ENCODE measurements at regions not wholly inside any gene's neighbourhood (a gene's known extent, or its start where the extent isn't known, plus 50 kb on each side); places are given as distances from the start of the nearest gene placed in this dataset.

GRCh38 chr4:1505511-1506460, 99.5 kb upstream of the NKX1-1 start:
- peak in 1 of 2 donors; percentile 45 for DNase-seq (ENCODE audit: low spot score in 2 of 2)
- Histone ChIP-seq H3K27ac (no peak overlapping the region), H3K27me3 (no peaks in the 10 kb centered on the region), H3K9me3 (no peaks in the 10 kb centered on the region), H3K4me1 (no peaks in the 10 kb centered on the region), H3K36me3 (no peaks in the 10 kb centered on the region), H3K4me3 (no peak overlapping the region)
- TF ChIP-seq, protein P1, sequence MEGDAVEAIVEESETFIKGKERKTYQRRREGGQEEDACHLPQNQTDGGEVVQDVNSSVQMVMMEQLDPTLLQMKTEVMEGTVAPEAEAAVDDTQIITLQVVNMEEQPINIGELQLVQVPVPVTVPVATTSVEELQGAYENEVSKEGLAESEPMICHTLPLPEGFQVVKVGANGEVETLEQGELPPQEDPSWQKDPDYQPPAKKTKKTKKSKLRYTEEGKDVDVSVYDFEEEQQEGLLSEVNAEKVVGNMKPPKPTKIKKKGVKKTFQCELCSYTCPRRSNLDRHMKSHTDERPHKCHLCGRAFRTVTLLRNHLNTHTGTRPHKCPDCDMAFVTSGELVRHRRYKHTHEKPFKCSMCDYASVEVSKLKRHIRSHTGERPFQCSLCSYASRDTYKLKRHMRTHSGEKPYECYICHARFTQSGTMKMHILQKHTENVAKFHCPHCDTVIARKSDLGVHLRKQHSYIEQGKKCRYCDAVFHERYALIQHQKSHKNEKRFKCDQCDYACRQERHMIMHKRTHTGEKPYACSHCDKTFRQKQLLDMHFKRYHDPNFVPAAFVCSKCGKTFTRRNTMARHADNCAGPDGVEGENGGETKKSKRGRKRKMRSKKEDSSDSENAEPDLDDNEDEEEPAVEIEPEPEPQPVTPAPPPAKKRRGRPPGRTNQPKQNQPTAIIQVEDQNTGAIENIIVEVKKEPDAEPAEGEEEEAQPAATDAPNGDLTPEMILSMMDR (IDR thresholded peaks at IDR 0.05) = no peak
- intact Hi-C loops (cut with DNase I) = no loop called here

- Histone ChIP-seq H3K9me3 (no peaks in the 10 kb centered on the region), H3K27me3 (no peaks in the 10 kb centered on the region), H3K4me3 (no peak overlapping the region), H3K36me3 (no peaks in the 10 kb centered on the region), H3K27ac (no peak overlapping the region), H3K4me1 (no peaks in the 10 kb centered on the region)
- DNase-seq (ENCODE audit: low spot score in 2 of 2) = peak in 1 of 2 donors; percentile 41
- TF ChIP-seq, protein P1 (IDR thresholded peaks at IDR 0.05) = no peak
- intact Hi-C loops (cut with DNase I) = no loop called here
Measured at GRCh38 chr4:1504595-1505500, 98.6 kb upstream of the NKX1-1 start.

GRCh38 chr4:1503583-1504471, 97.6 kb upstream of the NKX1-1 start:
- Histone ChIP-seq H3K4me1 (no peaks in the 10 kb centered on the region), H3K27me3 (no peaks in the 10 kb centered on the region), H3K27ac (no peak overlapping the region), H3K36me3 (no peaks in the 10 kb centered on the region), H3K9me3 (no peaks in the 10 kb centered on the region), H3K4me3 (no peak overlapping the region)
- DNase-seq (ENCODE audit: low spot score in 2 of 2) = peak in 1 of 2 donors; percentile 43
- TF ChIP-seq, protein P1 (IDR thresholded peaks at IDR 0.05) = no peak
- intact Hi-C loops (cut with DNase I) = no loop called here

GRCh38 chr4:1502976-1503375, 96.7 kb upstream of the NKX1-1 start:
- Histone ChIP-seq H3K27me3 (no peaks in the 10 kb centered on the region), H3K4me3 (no peak overlapping the region), H3K27ac (no peak overlapping the region), H3K36me3 (no peaks in the 10 kb centered on the region), H3K4me1 (no peaks in the 10 kb centered on the region), H3K9me3 (no peaks in the 10 kb centered on the region)
- peak in 1 of 2 donors; percentile 45 for DNase-seq (ENCODE audit: low spot score in 2 of 2)
- TF ChIP-seq, protein P1 (IDR thresholded peaks at IDR 0.05) = no peak
- intact Hi-C loops (cut with DNase I) = no loop called here

GRCh38 chr4:1502501-1502886, 96.3 kb upstream of the NKX1-1 start:
- intact Hi-C loops (cut with DNase I) = no loop called here
- H3K27ac ChIP-seq = no peak overlapping the region
- H3K36me3 ChIP-seq = no peaks in the 10 kb centered on the region
- H3K9me3 ChIP-seq = no peaks in the 10 kb centered on the region
- no peaks in the 10 kb centered on the region for H3K27me3 ChIP-seq
- TF ChIP-seq, protein P1 (IDR thresholded peaks at IDR 0.05) = no peak
- H3K4me3 ChIP-seq = no peak overlapping the region
- peak in 1 of 2 donors; percentile 53 for DNase-seq (ENCODE audit: low spot score in 2 of 2)
- H3K4me1 ChIP-seq = no peaks in the 10 kb centered on the region

Measured in ascending aorta (tissue), 2 donors.